A549 (cell line): ENCODE measurements at regions not wholly inside any gene's neighbourhood (a gene's known extent, or its start where the extent isn't known, plus 50 kb on each side); places are given as distances from the start of the nearest gene placed in this dataset.

ENCODE experiments used
- ATAC-seq, 2 experiments: fragments of 200-7000 bp in 1 of 2; fragments of >200 bp in 1 of 2; cut with Nextera tagmentation in 1 of 2; cut with Tn5 transposase in 1 of 2; 3 replicates each; pipeline versions ENCODE4 v1.8.0 to v1.9.1; 2018 to 2020; ENCODE audit warnings: mild to moderate bottlenecking in 1 of 2, moderate library complexity in 1 of 2
- CTCF ChIA-PET: fragments of 300-600 bp; sonication (Branson Sonifier 250); formaldehyde crosslinking; extraction: SDS; loops from one replicate; lab custom pipeline; 2021; ENCODE audit warnings: antibody characterized with exemption, inconsistent platforms; lab: Yijun Ruan, JAX
- POLR2A ChIA-PET: fragments of 350-600 bp; formaldehyde crosslinking; extraction: SDS; loops from one replicate; lab custom pipeline; 2021; ENCODE audit warnings: antibody characterized with exemption, inconsistent platforms; lab: Yijun Ruan, JAX
- DNase-seq, 2 experiments: peaks; one replicate each; pipeline versions ENCODE4 v3.0.0 to v3.0.0-alpha.2; 2011 to 2016; ENCODE audit warnings: low read depth in 1 of 2, low spot score in 1 of 2
- FAIRE-seq: peaks from 2 replicates; lab custom pipeline; 2011; peaks lifted over from hg19 to GRCh38; lab: Jason Lieb, UNC
- H3K27ac ChIP-seq, 2 experiments: fragments of >200 bp; sonication (Bioruptor Twin); formaldehyde crosslinking; 3 replicates each; pipeline ENCODE4 v1.5.1; 2016 to 2017
- H3K4me1 ChIP-seq: fragments of >200 bp; sonication (Bioruptor Twin); formaldehyde crosslinking; 3 replicates; pipeline ENCODE4 v1.6.1; 2016
- H3K4me2 ChIP-seq: fragments of >200 bp; sonication (Bioruptor Twin); formaldehyde crosslinking; 3 replicates; pipeline ENCODE4 v1.6.1; 2016
- H3K4me3 ChIP-seq: fragments of >200 bp; sonication (Bioruptor Twin); formaldehyde crosslinking; 3 replicates; pipeline ENCODE4 v1.5.1; 2016
- H3K9me3 ChIP-seq: fragments of >200 bp; sonication (Bioruptor Twin); formaldehyde crosslinking; 3 replicates; pipeline ENCODE4 v1.6.1; 2016
- CHD4 ChIP-seq: fragments of 200-600 bp; sonication (generic); IDR thresholded peaks from 2 replicates; pipeline ENCODE4 v1.6.1; 2016; ENCODE audit warnings: antibody characterized with exemption, mild to moderate bottlenecking, borderline replicate concordance
- E2F6 ChIP-seq: IDR thresholded peaks from 2 replicates; pipeline ENCODE4 v1.6.1; 2012; ENCODE audit warnings: low read depth, borderline replicate concordance
- EHF ChIP-seq: fragments of 250-450 bp; sonication (Bioruptor Pico); IDR thresholded peaks from 2 replicates; pipeline ENCODE4 v1.5.0; 2020; ENCODE audit warnings: mild to moderate bottlenecking
- EHMT2 ChIP-seq: fragments of 200-600 bp; sonication (generic); IDR thresholded peaks from 2 replicates; pipeline ENCODE4 v1.6.1; 2016; ENCODE audit warnings: antibody characterized with exemption, low read depth, mild to moderate bottlenecking, moderate library complexity
- EP300 ChIP-seq, 2 experiments: fragments of >200 bp; sonication (Bioruptor Twin); formaldehyde crosslinking; IDR thresholded peaks; 2 replicates in 1 of 2; 3 replicates in 1 of 2; pipeline ENCODE4 v1.6.1; 2016 to 2017
- ESRRA ChIP-seq: fragments of 150-350 bp; IDR thresholded peaks from 2 replicates; pipeline ENCODE4 v1.6.1; 2014; ENCODE audit warnings: mild to moderate bottlenecking, low read length, borderline replicate concordance
- FOXS1 ChIP-seq: fragments of 250-450 bp; sonication (Bioruptor Pico); IDR thresholded peaks from 2 replicates; pipeline ENCODE4 v1.5.0; 2020; ENCODE audit warnings: mild to moderate bottlenecking, moderate library complexity
- HEYL ChIP-seq: fragments of 250-450 bp; sonication (Bioruptor Pico); IDR thresholded peaks from 2 replicates; pipeline ENCODE4 v1.8.0; 2021; ENCODE audit warnings: mild to moderate bottlenecking, moderate library complexity
- HOXA7 ChIP-seq: fragments of 250-450 bp; sonication (Bioruptor Pico); IDR thresholded peaks from 2 replicates; pipeline ENCODE4 v1.5.0; 2020; ENCODE audit warnings: mild to moderate bottlenecking, moderate library complexity
- HOXB13 ChIP-seq: fragments of 250-450 bp; sonication (Bioruptor Pico); IDR thresholded peaks from 2 replicates; pipeline ENCODE4 v1.5.0; 2020; ENCODE audit warnings: low read depth, mild to moderate bottlenecking, moderate library complexity
- JUN ChIP-seq, 2 experiments: fragments of >200 bp; sonication (Bioruptor Twin); formaldehyde crosslinking; IDR thresholded peaks; 2 replicates in 1 of 2; 3 replicates in 1 of 2; pipeline ENCODE4 v1.6.1; 2016 to 2017
- KDM1A ChIP-seq: fragments of 200-600 bp; sonication (generic); IDR thresholded peaks from 2 replicates; pipeline ENCODE4 v1.6.1; 2016; ENCODE audit warnings: low read depth, mild to moderate bottlenecking
- MAX ChIP-seq: IDR thresholded peaks from 2 replicates; pipeline ENCODE4 v1.6.1; 2012
- NFE2L2 ChIP-seq: fragments of 150-350 bp; conservative IDR thresholded peaks from 2 replicates; pipeline ENCODE4 v1.6.1; 2014; ENCODE audit warnings: low read length
- PBX3 ChIP-seq: IDR thresholded peaks from 2 replicates; pipeline ENCODE4 v1.6.1; 2012
- POLR2A ChIP-seq: IDR thresholded peaks from 2 replicates; pipeline ENCODE4 v1.6.1; 2012; ENCODE audit warnings: mild to moderate bottlenecking, low read length
- RAD21 ChIP-seq, 2 experiments: fragments of >200 bp in 1 of 2; sonication (Bioruptor Twin) in 1 of 2; formaldehyde crosslinking in 1 of 2; IDR thresholded peaks in 1 of 2; conservative IDR thresholded peaks in 1 of 2; 2 replicates in 1 of 2; 3 replicates in 1 of 2; pipeline ENCODE4 v1.6.1; 2012 to 2018; ENCODE audit warnings: inconsistent platforms in 1 of 2
- SMC3 ChIP-seq: fragments of >200 bp; sonication (Bioruptor Twin); formaldehyde crosslinking; IDR thresholded peaks from 3 replicates; pipeline ENCODE4 v1.6.1; 2018; ENCODE audit warnings: inconsistent platforms
- ZFP36 ChIP-seq: fragments of 450-650 bp; IDR thresholded peaks from 2 replicates; pipeline ENCODE4 v1.6.1; 2014; ENCODE audit warnings: borderline replicate concordance; ENCODE audit not compliant: partially characterized antibody
- ZSCAN20 ChIP-seq: fragments of 250-450 bp; sonication (Bioruptor Pico); IDR thresholded peaks from 2 replicates; pipeline ENCODE4 v1.8.0; 2022; ENCODE audit warnings: mild to moderate bottlenecking, moderate library complexity
- WGBS: methylation state at CpG from one replicate; pipeline ENCODE4 v1.1.6; 2017; ENCODE audit errors: missing lambda C conversion rate; 5-methylcytosine and 5-hydroxymethylcytosine counted together
- TF ChIP-seq, protein P1 (sequence below): fragments of 150-350 bp; IDR thresholded peaks from 2 replicates; pipeline ENCODE4 v1.6.1; 2014; ENCODE audit warnings: low read depth, mild to moderate bottlenecking, low read length
- TF ChIP-seq, protein P2 (sequence below): fragments of 250-450 bp; sonication (Bioruptor Pico); IDR thresholded peaks from 2 replicates; pipeline ENCODE4 v1.5.0; 2020; ENCODE audit warnings: low read depth, mild to moderate bottlenecking, moderate library complexity
- TF ChIP-seq, protein P3 (sequence below): fragments of 250-450 bp; sonication (Bioruptor Pico); IDR thresholded peaks from 2 replicates; pipeline ENCODE4 v1.5.0; 2021; ENCODE audit warnings: mild to moderate bottlenecking, moderate library complexity, borderline replicate concordance

DNA sequence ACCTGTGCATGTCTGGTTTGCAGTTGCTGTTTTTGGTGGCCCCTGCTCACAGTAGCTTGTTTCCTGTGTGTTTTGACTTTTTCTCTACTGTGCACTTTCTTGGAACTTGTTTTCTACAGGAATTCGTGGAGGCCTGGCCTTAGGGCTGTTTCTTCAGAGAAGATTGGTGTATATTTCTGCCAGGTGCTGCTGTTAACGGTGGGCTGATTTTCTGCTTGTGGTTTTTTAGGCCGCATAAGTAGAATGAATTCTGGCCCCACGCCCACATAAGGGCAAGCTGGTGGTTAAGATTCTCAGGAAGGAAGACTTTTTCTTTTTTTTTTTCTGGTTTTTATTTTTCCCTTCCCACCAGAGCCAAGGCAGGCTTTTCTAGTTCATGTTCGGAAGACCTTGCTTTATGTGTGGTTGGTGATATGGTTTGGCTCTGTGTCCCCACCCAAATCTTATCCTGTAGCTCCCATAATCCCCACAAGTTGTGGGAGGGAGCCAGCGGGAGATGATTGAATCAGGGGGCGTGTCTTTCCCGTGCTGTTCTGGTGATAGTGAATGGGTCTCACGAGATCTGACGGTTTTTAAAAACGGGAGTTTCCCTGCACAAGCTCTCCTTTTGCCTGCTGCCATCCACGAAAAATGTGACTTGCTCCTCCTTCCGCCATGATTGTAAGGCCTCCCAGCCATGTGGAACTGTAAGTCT lies 71.5 kb upstream of the DISP3 start:
- no peaks in the 10 kb centered on the region for H3K4me1 ChIP-seq
- ATAC-seq = no peak
- no peak overlapping the region for H3K4me3 ChIP-seq
- no peak for FAIRE-seq
- 30% methylated on average over 13 of the region's 13 CpGs for WGBS
- H3K27ac ChIP-seq = no peak overlapping the region
- no peak for TF ChIP-seq ZSCAN20 (CRISPR knock-in tag)
- no peak for TF ChIP-seq PBX3
- no peak for TF ChIP-seq CHD4
- no peak for TF ChIP-seq RAD21 (conservative IDR thresholded peaks at IDR 0.05 in 1 of 2, IDR thresholded peaks at IDR 0.05 in 1 of 2)
- TF ChIP-seq EHMT2 = no peak
- no peak for TF ChIP-seq POLR2A
- no peaks in the 10 kb centered on the region; the same call in 2 of the 3 replicates for H3K9me3 ChIP-seq
- H3K4me2 ChIP-seq = no peak overlapping the region
- no peak for DNase-seq
- CTCF ChIA-PET = no interaction called here
- POLR2A ChIA-PET = no interaction called here

GRCh38 chr1:11412141-11412540 lies 66.8 kb upstream of the DISP3 start:
- no peak for FAIRE-seq
- H3K4me2 ChIP-seq = no peak overlapping the region
- 33% methylated on average over 3 of the region's 3 CpGs for WGBS
- H3K9me3 ChIP-seq = no peaks in the 10 kb centered on the region; the same call in 2 of the 3 replicates
- POLR2A ChIA-PET = no interaction called here
- no peak for TF ChIP-seq E2F6
- TF ChIP-seq NFE2L2 = no peak
- TF ChIP-seq KDM1A = no peak
- TF ChIP-seq, all 56 proteins: peak for 0
- Histone ChIP-seq H3K4me3 (no peak overlapping the region), H3K4me1 (no peaks in the 10 kb centered on the region), H3K27ac (no peak overlapping the region)
- CTCF ChIA-PET = no interaction called here
- DNase-seq (no peak), ATAC-seq (no peak)

DNA sequence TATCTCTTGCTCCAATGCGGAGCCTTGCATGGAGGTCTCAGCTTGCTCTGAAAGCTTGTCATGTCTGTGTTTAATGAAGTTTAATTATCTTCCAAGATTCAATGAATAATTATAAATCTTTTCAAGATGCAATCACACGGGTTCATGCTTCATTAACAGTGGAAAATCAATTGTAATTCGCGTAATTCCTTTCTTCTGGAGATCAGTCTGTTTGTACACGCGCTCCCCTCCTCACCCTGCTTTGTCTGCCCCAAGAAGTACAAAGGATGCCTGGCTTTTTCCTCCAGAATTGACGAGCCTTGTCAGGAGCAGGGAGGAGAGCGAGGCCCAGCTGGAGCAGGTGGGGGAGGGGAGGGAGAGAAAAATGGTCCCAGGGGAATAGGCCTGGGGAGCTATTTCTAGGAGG lies 65.0 kb upstream of the DISP3 start:
- DNase-seq = no peak
- Histone ChIP-seq H3K4me2 (no peak overlapping the region), H3K9me3 (no peaks in the 10 kb centered on the region), H3K4me1 (no peaks in the 10 kb centered on the region), H3K27ac (no peak overlapping the region), H3K4me3 (no peak overlapping the region)
- POLR2A ChIA-PET = no interaction called here
- CTCF ChIA-PET = no interaction called here
- FAIRE-seq = no peak
- TF ChIP-seq EHF (no peak), EHMT2 (no peak), MAX (no peak), EP300 (IDR thresholded peaks at IDR 0.05) (no peak)
- 57% methylated on average over 8 of the region's 8 CpGs for WGBS
- no peak for ATAC-seq

GRCh38 chr1:11414926-11415538 lies 63.9 kb upstream of the DISP3 start:
- FAIRE-seq (no peak), ATAC-seq (no peak), DNase-seq (no peak)
- Histone ChIP-seq H3K27ac (no peak overlapping the region), H3K9me3 (no peaks in the 10 kb centered on the region), H3K4me3 (no peak overlapping the region), H3K4me2 (no peak overlapping the region), H3K4me1 (no peaks in the 10 kb centered on the region)
- WGBS = 49% methylated on average over 19 of the region's 19 CpGs
- ChIA-PET CTCF (no interaction called here), POLR2A (no interaction called here)
- no peak for TF ChIP-seq SMC3
- TF ChIP-seq ESRRA = no peak
- TF ChIP-seq HOXB13 = no peak
- TF ChIP-seq JUN (IDR thresholded peaks at IDR 0.05) = no peak
- no peak for TF ChIP-seq HOXA7 (CRISPR knock-in tag)
- TF ChIP-seq FOXS1 (CRISPR knock-in tag) = no peak
- no peak for TF ChIP-seq ZFP36
- TF ChIP-seq PBX3 = no peak
- TF ChIP-seq, protein P1, sequence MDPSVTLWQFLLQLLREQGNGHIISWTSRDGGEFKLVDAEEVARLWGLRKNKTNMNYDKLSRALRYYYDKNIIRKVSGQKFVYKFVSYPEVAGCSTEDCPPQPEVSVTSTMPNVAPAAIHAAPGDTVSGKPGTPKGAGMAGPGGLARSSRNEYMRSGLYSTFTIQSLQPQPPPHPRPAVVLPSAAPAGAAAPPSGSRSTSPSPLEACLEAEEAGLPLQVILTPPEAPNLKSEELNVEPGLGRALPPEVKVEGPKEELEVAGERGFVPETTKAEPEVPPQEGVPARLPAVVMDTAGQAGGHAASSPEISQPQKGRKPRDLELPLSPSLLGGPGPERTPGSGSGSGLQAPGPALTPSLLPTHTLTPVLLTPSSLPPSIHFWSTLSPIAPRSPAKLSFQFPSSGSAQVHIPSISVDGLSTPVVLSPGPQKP = no peak
- TF ChIP-seq, protein P2, sequence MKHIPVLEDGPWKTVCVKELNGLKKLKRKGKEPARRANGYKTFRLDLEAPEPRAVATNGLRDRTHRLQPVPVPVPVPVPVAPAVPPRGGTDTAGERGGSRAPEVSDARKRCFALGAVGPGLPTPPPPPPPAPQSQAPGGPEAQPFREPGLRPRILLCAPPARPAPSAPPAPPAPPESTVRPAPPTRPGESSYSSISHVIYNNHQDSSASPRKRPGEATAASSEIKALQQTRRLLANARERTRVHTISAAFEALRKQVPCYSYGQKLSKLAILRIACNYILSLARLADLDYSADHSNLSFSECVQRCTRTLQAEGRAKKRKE (CRISPR knock-in tag) = no peak
- TF ChIP-seq, protein P3, sequence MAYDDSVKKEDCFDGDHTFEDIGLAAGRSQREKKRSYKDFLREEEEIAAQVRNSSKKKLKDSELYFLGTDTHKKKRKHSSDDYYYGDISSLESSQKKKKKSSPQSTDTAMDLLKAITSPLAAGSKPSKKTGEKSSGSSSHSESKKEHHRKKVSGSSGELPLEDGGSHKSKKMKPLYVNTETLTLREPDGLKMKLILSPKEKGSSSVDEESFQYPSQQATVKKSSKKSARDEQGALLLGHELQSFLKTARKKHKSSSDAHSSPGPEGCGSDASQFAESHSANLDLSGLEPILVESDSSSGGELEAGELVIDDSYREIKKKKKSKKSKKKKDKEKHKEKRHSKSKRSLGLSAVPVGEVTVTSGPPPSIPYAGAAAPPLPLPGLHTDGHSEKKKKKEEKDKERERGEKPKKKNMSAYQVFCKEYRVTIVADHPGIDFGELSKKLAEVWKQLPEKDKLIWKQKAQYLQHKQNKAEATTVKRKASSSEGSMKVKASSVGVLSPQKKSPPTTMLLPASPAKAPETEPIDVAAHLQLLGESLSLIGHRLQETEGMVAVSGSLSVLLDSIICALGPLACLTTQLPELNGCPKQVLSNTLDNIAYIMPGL = no peak
- TF ChIP-seq CHD4 = no peak
- TF ChIP-seq HEYL (CRISPR knock-in tag) = no peak
